Gastroesophageal sphincter (tissue), 4 donors: ENCODE measurements at regions not wholly inside any gene's neighbourhood (a gene's known extent, or its start where the extent isn't known, plus 50 kb on each side); places are given as distances from the start of the nearest gene placed in this dataset.

Experiments
- ATAC-seq: fragments of 150-250 bp; one replicate; pipeline ENCODE4 v1.9.1; 2016; ENCODE audit warnings: mild to moderate bottlenecking, moderate library complexity
- H3K27ac ChIP-seq, 4 donors: fragments of 200-600 bp; sonication (generic) in 3 of 4; 1 replicate in 3 of 4; 2 replicates in 1 of 4; pipeline ENCODE4 v1.5.1; 2016 to 2019
- H3K27me3 ChIP-seq: fragments of 200-600 bp; sonication (generic); one replicate; pipeline ENCODE4 v1.5.1; 2019
- H3K36me3 ChIP-seq, 2 donors: fragments of 200-600 bp; sonication (generic); one replicate each; pipeline ENCODE4 v1.5.1; 2019; ENCODE audit warnings: control low read depth in 1 of 2
- H3K4me1 ChIP-seq, 3 donors: fragments of 200-600 bp; sonication (generic); 1 replicate in 2 of 3; 2 replicates in 1 of 3; pipeline ENCODE4 v1.5.1; 2016 to 2019; ENCODE audit warnings: control low read depth in 2 of 3
- H3K4me3 ChIP-seq, 2 donors: fragments of 200-600 bp; sonication (generic); one replicate each; pipeline ENCODE4 v1.5.1; 2019; ENCODE audit warnings: mild to moderate bottlenecking in 1 of 2, moderate library complexity in 1 of 2
- H3K9me3 ChIP-seq, 3 donors: fragments of 200-600 bp; sonication (generic); one replicate each; pipeline ENCODE4 v1.5.1; 2017 to 2019; ENCODE audit warnings: control low read depth in 2 of 3
- CTCF ChIP-seq, 4 experiments: fragments of 200-600 bp in 2 of 4; fragments of 450-650 bp in 2 of 4; sonication (generic) in 1 of 4; IDR thresholded peaks; one replicate each; pipeline ENCODE4 v1.5.1; 2017 to 2019; ENCODE audit warnings: antibody characterized with exemption in 4 of 4, mild to moderate bottlenecking in 2 of 4, moderate library complexity in 2 of 4
- EP300 ChIP-seq: sonication (generic); formaldehyde crosslinking; IDR thresholded peaks from one replicate; pipeline ENCODE4 v1.6.1; 2017; ENCODE audit warnings: antibody characterized with exemption, mild to moderate bottlenecking
- POLR2A ChIP-seq, 2 donors: fragments of 450-650 bp; IDR thresholded peaks; one replicate each; pipeline ENCODE4 v1.6.1; 2017; ENCODE audit warnings: antibody characterized with exemption in 2 of 2, mild to moderate bottlenecking in 2 of 2, moderate library complexity in 1 of 2
- POLR2AphosphoS5 ChIP-seq: sonication (generic); formaldehyde crosslinking; IDR thresholded peaks from one replicate; pipeline ENCODE4 v1.6.1; 2017; ENCODE audit warnings: antibody characterized with exemption
- WGBS, 2 donors: methylation state at CpG; one replicate each; pipeline ENCODE4 v1.1.5; 2018; ENCODE audit warnings: low coverage in 1 of 2; 5-methylcytosine and 5-hydroxymethylcytosine counted together

GRCh38 chr7:26515314-26515842 lies 223.7 kb downstream of the SNX10 start:
- no peaks in the 10 kb centered on the region for H3K4me1 ChIP-seq
- 45 to 53% methylated on average over 4 to 6 of the region's 8 CpGs for WGBS, 2 donors
- H3K36me3 ChIP-seq: no peaks in the 10 kb centered on the region

GRCh38 chr7:26520483-26520882 lies 228.8 kb downstream of the SNX10 start:
- Histone ChIP-seq H3K27me3 (peaks cover 6% of the 10 kb centered on the region), H3K27ac (no peak overlapping the region), H3K4me3 (no peak overlapping the region), H3K36me3 (no peaks in the 10 kb centered on the region), H3K9me3 (no peaks in the 10 kb centered on the region), H3K4me1 (no peaks in the 10 kb centered on the region)
- TF ChIP-seq CTCF (IDR thresholded peaks at IDR 0.05): no peak
- no peak for TF ChIP-seq POLR2AphosphoS5
- no peak for TF ChIP-seq EP300
- TF ChIP-seq POLR2A (IDR thresholded peaks at IDR 0.05): no peak
- 56% methylated on average over 3 of the region's 3 CpGs; no CpG with 5 or more reads in 1 of the 2 donors for WGBS, 2 donors
- no peak for ATAC-seq

More at GRCh38 chr7:26515314-26515842, 223.7 kb downstream of the SNX10 start:
- Histone ChIP-seq H3K27me3 (peaks cover 18% of the 10 kb centered on the region), H3K4me3 (no peak overlapping the region), H3K9me3 (no peaks in the 10 kb centered on the region), H3K27ac (no peak overlapping the region)
- TF ChIP-seq EP300: no peak
- TF ChIP-seq POLR2AphosphoS5: no peak
- no peak for TF ChIP-seq POLR2A (IDR thresholded peaks at IDR 0.05)
- no peak for TF ChIP-seq CTCF (IDR thresholded peaks at IDR 0.05)
- no peak for ATAC-seq

GRCh38 chr7:26522633-26523032 lies 231.0 kb downstream of the SNX10 start:
- H3K27me3 ChIP-seq: no peaks in the 10 kb centered on the region
- TF ChIP-seq CTCF (IDR thresholded peaks at IDR 0.05): no peak
- TF ChIP-seq POLR2A (IDR thresholded peaks at IDR 0.05): no peak
- no peak for TF ChIP-seq EP300
- TF ChIP-seq POLR2AphosphoS5: no peak
- H3K4me3 ChIP-seq: no peak overlapping the region
- no peak overlapping the region for H3K27ac ChIP-seq
- 95 to 100% methylated on average over 1 of the region's 1 CpG for WGBS, 2 donors
- no peaks in the 10 kb centered on the region for H3K4me1 ChIP-seq
- H3K36me3 ChIP-seq: no peaks in the 10 kb centered on the region
- no peak for ATAC-seq
- no peaks in the 10 kb centered on the region for H3K9me3 ChIP-seq

GRCh38 chr7:26525398-26526264 lies 234.0 kb downstream of the SNX10 start:
- TF ChIP-seq POLR2A (IDR thresholded peaks at IDR 0.05) (no peak), CTCF (IDR thresholded peaks at IDR 0.05) (no peak), POLR2AphosphoS5 (no peak), EP300 (no peak)
- peaks cover 6% of the 10 kb centered on the region for H3K27me3 ChIP-seq
- no peaks in the 10 kb centered on the region for H3K4me1 ChIP-seq
- H3K4me3 ChIP-seq: no peak overlapping the region
- WGBS, 2 donors: 30 to 74% methylated on average over 7 to 13 of the region's 16 CpGs
- H3K36me3 ChIP-seq: no peaks in the 10 kb centered on the region
- no peak overlapping the region for H3K27ac ChIP-seq
- no peak for ATAC-seq
- H3K9me3 ChIP-seq: no peaks in the 10 kb centered on the region

- 48 to 51% methylated on average over 4 of the region's 4 CpGs for WGBS, 2 donors
- Histone ChIP-seq H3K36me3 (no peaks in the 10 kb centered on the region), H3K4me1 (no peaks in the 10 kb centered on the region), H3K9me3 (no peaks in the 10 kb centered on the region), H3K4me3 (no peak overlapping the region), H3K27ac (no peak overlapping the region), H3K27me3 (peaks cover 11% of the 10 kb centered on the region)
- ATAC-seq: no peak
- TF ChIP-seq EP300 (no peak), CTCF (IDR thresholded peaks at IDR 0.05) (no peak), POLR2A (IDR thresholded peaks at IDR 0.05) (no peak), POLR2AphosphoS5 (no peak)
Measured at GRCh38 chr7:26526265-26526587, 234.6 kb downstream of the SNX10 start.
